Stimulated activated naive CD8-positive, alpha-beta T cell treated with anti-CD3 and anti-CD28 coated beads, Interleukin-15, amount 100 ng/mL, for 72 hours (primary cell): ENCODE measurements at regions not wholly inside any gene's neighbourhood (a gene's known extent, or its start where the extent isn't known, plus 50 kb on each side); places are given as distances from the start of the nearest gene placed in this dataset.

Experiments
- ATAC-seq: fragments of 150-1000 bp; cut with Tn5 transposase; 2 replicates; pipeline ENCODE4 v1.10.0; 2021; ENCODE audit warnings: mild to moderate bottlenecking, moderate library complexity
- DNase-seq, 2 donors: peaks; one replicate each; pipeline ENCODE4 v3.0.0; 2021 to 2022
- H3K27ac Mint-ChIP-seq, 2 donors: one replicate each; pipeline ENCODE4 v1.8.0; 2022; ENCODE audit warnings: mild to moderate bottlenecking in 2 of 2, mixed read lengths in 2 of 2, moderate library complexity in 2 of 2
- H3K27me3 Mint-ChIP-seq: one replicate; pipeline ENCODE4 v1.8.0; 2022; ENCODE audit warnings: mixed read lengths
- H3K4me1 Mint-ChIP-seq: one replicate; pipeline ENCODE4 v1.8.0; 2022; ENCODE audit warnings: mild to moderate bottlenecking, mixed read lengths
- H3K4me3 Mint-ChIP-seq, 2 donors: one replicate each; pipeline ENCODE4 v1.8.0; 2022; ENCODE audit warnings: mild to moderate bottlenecking in 2 of 2, mixed read lengths in 2 of 2, moderate library complexity in 1 of 2
- H3K9me3 Mint-ChIP-seq, 2 donors: one replicate each; pipeline ENCODE4 v1.8.0; 2022; ENCODE audit warnings: mixed read lengths in 2 of 2

- no peak overlapping the region for H3K4me3 Mint-ChIP-seq
- no peak overlapping the region for H3K27ac Mint-ChIP-seq
- no peak for DNase-seq
Observed at GRCh38 chr5:144002876-144003275, 167.6 kb downstream of the YIPF5 start.

GRCh38 chr5:144003636-144004035 lies 166.8 kb downstream of the YIPF5 start:
- Mint-ChIP-seq H3K27ac (no peak overlapping the region), H3K27me3 (no peaks in the 10 kb centered on the region), H3K9me3 (peaks cover 0 to 5% of the 10 kb centered on the region in 2 donors), H3K4me3 (no peak overlapping the region), H3K4me1 (no peaks in the 10 kb centered on the region)
- ATAC-seq: no peak
- DNase-seq: no peak

More at GRCh38 chr5:144002876-144003275, 167.6 kb downstream of the YIPF5 start:
- no peaks in the 10 kb centered on the region for H3K4me1 Mint-ChIP-seq
- H3K9me3 Mint-ChIP-seq: peaks cover 0 to 5% of the 10 kb centered on the region in 2 donors
- H3K27me3 Mint-ChIP-seq: no peaks in the 10 kb centered on the region
- ATAC-seq: no peak

- no peaks in the 10 kb centered on the region for H3K27me3 Mint-ChIP-seq
- ATAC-seq (no peak), DNase-seq (no peak)
- H3K27ac Mint-ChIP-seq: no peak overlapping the region
- peaks cover 0 to 5% of the 10 kb centered on the region in 2 donors for H3K9me3 Mint-ChIP-seq
- H3K4me3 Mint-ChIP-seq: no peak overlapping the region
- H3K4me1 Mint-ChIP-seq: no peaks in the 10 kb centered on the region
Observed at GRCh38 chr5:144004146-144004545, 166.3 kb downstream of the YIPF5 start.

GRCh38 chr5:144004751-144005150 lies 165.7 kb downstream of the YIPF5 start:
- H3K9me3 Mint-ChIP-seq: peaks cover 0 to 5% of the 10 kb centered on the region in 2 donors
- ATAC-seq (no peak), DNase-seq (no peak)
- H3K27ac Mint-ChIP-seq: no peak overlapping the region
- H3K27me3 Mint-ChIP-seq: no peaks in the 10 kb centered on the region
- H3K4me3 Mint-ChIP-seq: no peak overlapping the region
- no peaks in the 10 kb centered on the region for H3K4me1 Mint-ChIP-seq

- Mint-ChIP-seq H3K27me3 (no peaks in the 10 kb centered on the region), H3K9me3 (peaks cover 2 to 21% of the 10 kb centered on the region in 2 donors), H3K27ac (no peak overlapping the region), H3K4me3 (no peak overlapping the region), H3K4me1 (no peaks in the 10 kb centered on the region)
- DNase-seq: no peak
- ATAC-seq: no peak
Observed at GRCh38 chr5:144009116-144009515, 161.3 kb downstream of the YIPF5 start.

- Mint-ChIP-seq H3K27ac (no peak overlapping the region), H3K4me3 (no peak overlapping the region), H3K27me3 (no peaks in the 10 kb centered on the region), H3K9me3 (peaks cover 4 to 19% of the 10 kb centered on the region in 2 donors), H3K4me1 (no peaks in the 10 kb centered on the region)
- no peak for DNase-seq
- ATAC-seq: no peak
Observed at GRCh38 chr5:144011388-144011787, 159.1 kb downstream of the YIPF5 start.

- no peaks in the 10 kb centered on the region for H3K27me3 Mint-ChIP-seq
- H3K4me3 Mint-ChIP-seq: no peak overlapping the region
- ATAC-seq: no peak
- no peak for DNase-seq
- peaks cover 4 to 19% of the 10 kb centered on the region in 2 donors for H3K9me3 Mint-ChIP-seq
- no peaks in the 10 kb centered on the region for H3K4me1 Mint-ChIP-seq
- no peak overlapping the region for H3K27ac Mint-ChIP-seq
Observed at GRCh38 chr5:144013816-144014215, 156.6 kb downstream of the YIPF5 start.

- DNase-seq (no peak), ATAC-seq (no peak)
- Mint-ChIP-seq H3K27ac (no peak overlapping the region), H3K9me3 (peaks cover 6 to 26% of the 10 kb centered on the region in 2 donors), H3K4me1 (no peaks in the 10 kb centered on the region), H3K27me3 (no peaks in the 10 kb centered on the region), H3K4me3 (no peak overlapping the region)
Observed at GRCh38 chr5:144015961-144016360, 154.5 kb downstream of the YIPF5 start.

GRCh38 chr5:144017119-144017518 lies 153.3 kb downstream of the YIPF5 start:
- Mint-ChIP-seq H3K27me3 (no peaks in the 10 kb centered on the region), H3K27ac (no peak overlapping the region), H3K4me1 (no peaks in the 10 kb centered on the region), H3K9me3 (peaks cover 8 to 32% of the 10 kb centered on the region in 2 donors), H3K4me3 (no peak overlapping the region)
- ATAC-seq: no peak
- DNase-seq: no peak

GRCh38 chr5:144017631-144018030 lies 152.8 kb downstream of the YIPF5 start:
- H3K4me1 Mint-ChIP-seq: no peaks in the 10 kb centered on the region
- DNase-seq (no peak), ATAC-seq (no peak)
- H3K4me3 Mint-ChIP-seq: no peak overlapping the region
- peaks cover 8 to 36% of the 10 kb centered on the region in 2 donors for H3K9me3 Mint-ChIP-seq
- no peaks in the 10 kb centered on the region for H3K27me3 Mint-ChIP-seq
- no peak overlapping the region for H3K27ac Mint-ChIP-seq

- H3K27ac Mint-ChIP-seq: no peak overlapping the region
- no peak for DNase-seq
Observed at GRCh38 chr5:144024090-144024489, 146.4 kb downstream of the YIPF5 start.

GRCh38 chr5:144024545-144024944 lies 145.9 kb downstream of the YIPF5 start:
- Mint-ChIP-seq H3K4me3 (no peak overlapping the region), H3K27me3 (no peaks in the 10 kb centered on the region), H3K27ac (no peak overlapping the region), H3K9me3 (peaks cover 3 to 21% of the 10 kb centered on the region in 2 donors), H3K4me1 (no peaks in the 10 kb centered on the region)
- ATAC-seq (no peak), DNase-seq (no peak)

More at GRCh38 chr5:144024090-144024489, 146.4 kb downstream of the YIPF5 start:
- H3K9me3 Mint-ChIP-seq: peaks cover 3 to 21% of the 10 kb centered on the region in 2 donors
- ATAC-seq: no peak
- no peaks in the 10 kb centered on the region for H3K27me3 Mint-ChIP-seq
- H3K4me3 Mint-ChIP-seq: no peak overlapping the region
- H3K4me1 Mint-ChIP-seq: no peaks in the 10 kb centered on the region

- ATAC-seq: no peak
- H3K9me3 Mint-ChIP-seq: peaks cover 0 to 14% of the 10 kb centered on the region in 2 donors
- no peak overlapping the region for H3K4me3 Mint-ChIP-seq
- no peak overlapping the region for H3K27ac Mint-ChIP-seq
- no peaks in the 10 kb centered on the region for H3K27me3 Mint-ChIP-seq
- no peak for DNase-seq
- H3K4me1 Mint-ChIP-seq: no peaks in the 10 kb centered on the region
Observed at GRCh38 chr5:144026286-144026685, 144.2 kb downstream of the YIPF5 start.

GRCh38 chr5:144028058-144028457 lies 142.4 kb downstream of the YIPF5 start:
- no peaks in the 10 kb centered on the region for H3K27me3 Mint-ChIP-seq
- no peak overlapping the region for H3K27ac Mint-ChIP-seq
- ATAC-seq (no peak), DNase-seq (no peak)
- H3K4me3 Mint-ChIP-seq: no peak overlapping the region
- H3K4me1 Mint-ChIP-seq: no peaks in the 10 kb centered on the region
- H3K9me3 Mint-ChIP-seq: no peaks in the 10 kb centered on the region

- Mint-ChIP-seq H3K9me3 (no peaks in the 10 kb centered on the region), H3K4me1 (no peaks in the 10 kb centered on the region), H3K4me3 (no peak overlapping the region), H3K27me3 (no peaks in the 10 kb centered on the region), H3K27ac (no peak overlapping the region)
- DNase-seq (no peak), ATAC-seq (no peak)
Observed at GRCh38 chr5:144028636-144029035, 141.8 kb downstream of the YIPF5 start.

- Mint-ChIP-seq H3K4me1 (no peaks in the 10 kb centered on the region), H3K27me3 (peaks cover 13% of the 10 kb centered on the region), H3K9me3 (no peaks in the 10 kb centered on the region), H3K4me3 (no peak overlapping the region), H3K27ac (peak overlapping the region in 1 of 2 donors; percentile 49)
- no peak for DNase-seq
- ATAC-seq: no peak
Observed at GRCh38 chr5:144030904-144031303, 139.6 kb downstream of the YIPF5 start.

GRCh38 chr5:144032375-144032774 lies 138.1 kb downstream of the YIPF5 start:
- peaks cover 26% of the 10 kb centered on the region for H3K27me3 Mint-ChIP-seq
- H3K4me1 Mint-ChIP-seq: no peaks in the 10 kb centered on the region
- H3K4me3 Mint-ChIP-seq: no peak overlapping the region
- no peak for ATAC-seq
- H3K9me3 Mint-ChIP-seq: no peaks in the 10 kb centered on the region
- no peak for DNase-seq
- H3K27ac Mint-ChIP-seq: no peak overlapping the region
